ENCODE measurements at regions not wholly inside any gene's neighbourhood (a gene's known extent, or its start where the extent isn't known, plus 50 kb on each side); places are given as distances from the start of the nearest gene placed in this dataset.
A peak's percentile ranks its signal among the peaks of the same experiment; 100 is the strongest.

DNA sequence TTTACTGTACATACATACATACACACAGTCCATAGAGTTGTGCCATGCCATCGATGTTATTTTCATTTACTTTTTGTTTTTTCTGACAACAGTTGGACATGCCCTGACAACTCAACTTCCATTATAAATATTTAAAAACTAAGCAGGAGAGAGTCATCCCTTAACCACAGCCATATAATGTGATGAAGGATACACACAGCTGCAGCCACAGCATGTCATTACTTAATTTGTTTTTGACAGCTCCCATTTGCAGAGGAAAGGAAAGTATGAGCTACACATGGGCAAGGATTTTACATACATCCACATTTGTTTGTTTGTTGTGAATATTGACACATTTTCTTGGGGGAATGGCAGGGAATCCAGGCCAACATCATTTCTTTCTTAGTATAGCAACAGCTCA, 91.5 kb upstream of the TUT7 start:
- no peaks in the 10 kb centered on the region for H3K27me3 Mint-ChIP-seq (ENCODE audit: unreplicated experiment)
- intact Hi-C loops (cut with micrococcal nuclease; ENCODE audit: unreplicated experiment) = no loop called here
- DNase-seq = no peak
- no peak overlapping the region for H3K27ac Mint-ChIP-seq (ENCODE audit: unreplicated experiment)
- H3K4me1 Mint-ChIP-seq (ENCODE audit: low read depth, unreplicated experiment) = no peaks in the 10 kb centered on the region
- BruUV-seq (replicated peaks) = no TSS peak
- CTCF ChIA-PET = no interaction called here
- TF ChIP-seq, protein P1, sequence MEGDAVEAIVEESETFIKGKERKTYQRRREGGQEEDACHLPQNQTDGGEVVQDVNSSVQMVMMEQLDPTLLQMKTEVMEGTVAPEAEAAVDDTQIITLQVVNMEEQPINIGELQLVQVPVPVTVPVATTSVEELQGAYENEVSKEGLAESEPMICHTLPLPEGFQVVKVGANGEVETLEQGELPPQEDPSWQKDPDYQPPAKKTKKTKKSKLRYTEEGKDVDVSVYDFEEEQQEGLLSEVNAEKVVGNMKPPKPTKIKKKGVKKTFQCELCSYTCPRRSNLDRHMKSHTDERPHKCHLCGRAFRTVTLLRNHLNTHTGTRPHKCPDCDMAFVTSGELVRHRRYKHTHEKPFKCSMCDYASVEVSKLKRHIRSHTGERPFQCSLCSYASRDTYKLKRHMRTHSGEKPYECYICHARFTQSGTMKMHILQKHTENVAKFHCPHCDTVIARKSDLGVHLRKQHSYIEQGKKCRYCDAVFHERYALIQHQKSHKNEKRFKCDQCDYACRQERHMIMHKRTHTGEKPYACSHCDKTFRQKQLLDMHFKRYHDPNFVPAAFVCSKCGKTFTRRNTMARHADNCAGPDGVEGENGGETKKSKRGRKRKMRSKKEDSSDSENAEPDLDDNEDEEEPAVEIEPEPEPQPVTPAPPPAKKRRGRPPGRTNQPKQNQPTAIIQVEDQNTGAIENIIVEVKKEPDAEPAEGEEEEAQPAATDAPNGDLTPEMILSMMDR (IDR thresholded peaks at IDR 0.05; ENCODE audit: unreplicated experiment) = no peak
- no peak overlapping the region for H3K4me3 Mint-ChIP-seq (ENCODE audit: low read depth, unreplicated experiment)
- H3K36me3 Mint-ChIP-seq (ENCODE audit: insufficient read depth, unreplicated experiment) = no peaks in the 10 kb centered on the region
- no peaks in the 10 kb centered on the region for H3K9me3 Mint-ChIP-seq (ENCODE audit: low read depth, unreplicated experiment)

DNA sequence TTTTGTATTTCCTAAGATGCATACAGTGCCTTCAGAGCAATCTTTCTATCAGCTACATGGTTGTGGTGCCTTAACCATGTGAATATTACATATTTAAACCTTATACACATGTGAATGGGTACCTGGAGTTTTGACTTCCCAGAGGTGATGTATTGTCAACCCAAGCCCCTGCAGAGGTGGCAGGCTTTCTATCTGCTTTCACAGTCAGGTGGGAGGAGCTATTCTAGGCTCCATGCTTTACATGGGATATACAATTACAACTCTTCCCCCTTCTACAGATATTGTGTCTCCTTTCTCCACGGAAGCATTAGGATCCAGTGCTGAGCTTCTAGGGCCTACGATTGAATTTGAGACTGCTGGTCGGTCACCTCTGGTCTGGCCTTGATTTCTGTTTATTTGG, 89.8 kb upstream of the TUT7 start:
- DNase-seq = no peak
- no peaks in the 10 kb centered on the region for H3K27me3 Mint-ChIP-seq (ENCODE audit: unreplicated experiment)
- no peaks in the 10 kb centered on the region for H3K4me1 Mint-ChIP-seq (ENCODE audit: low read depth, unreplicated experiment)
- TF ChIP-seq, protein P1 (IDR thresholded peaks at IDR 0.05; ENCODE audit: unreplicated experiment) = no peak
- CTCF ChIA-PET = no interaction called here
- no peak overlapping the region for H3K27ac Mint-ChIP-seq (ENCODE audit: unreplicated experiment)
- no peaks in the 10 kb centered on the region for H3K9me3 Mint-ChIP-seq (ENCODE audit: low read depth, unreplicated experiment)
- BruUV-seq (replicated peaks) = no TSS peak
- H3K36me3 Mint-ChIP-seq (ENCODE audit: insufficient read depth, unreplicated experiment) = no peaks in the 10 kb centered on the region
- intact Hi-C loops (cut with micrococcal nuclease; ENCODE audit: unreplicated experiment) = no loop called here
- H3K4me3 Mint-ChIP-seq (ENCODE audit: low read depth, unreplicated experiment) = no peak overlapping the region

DNA sequence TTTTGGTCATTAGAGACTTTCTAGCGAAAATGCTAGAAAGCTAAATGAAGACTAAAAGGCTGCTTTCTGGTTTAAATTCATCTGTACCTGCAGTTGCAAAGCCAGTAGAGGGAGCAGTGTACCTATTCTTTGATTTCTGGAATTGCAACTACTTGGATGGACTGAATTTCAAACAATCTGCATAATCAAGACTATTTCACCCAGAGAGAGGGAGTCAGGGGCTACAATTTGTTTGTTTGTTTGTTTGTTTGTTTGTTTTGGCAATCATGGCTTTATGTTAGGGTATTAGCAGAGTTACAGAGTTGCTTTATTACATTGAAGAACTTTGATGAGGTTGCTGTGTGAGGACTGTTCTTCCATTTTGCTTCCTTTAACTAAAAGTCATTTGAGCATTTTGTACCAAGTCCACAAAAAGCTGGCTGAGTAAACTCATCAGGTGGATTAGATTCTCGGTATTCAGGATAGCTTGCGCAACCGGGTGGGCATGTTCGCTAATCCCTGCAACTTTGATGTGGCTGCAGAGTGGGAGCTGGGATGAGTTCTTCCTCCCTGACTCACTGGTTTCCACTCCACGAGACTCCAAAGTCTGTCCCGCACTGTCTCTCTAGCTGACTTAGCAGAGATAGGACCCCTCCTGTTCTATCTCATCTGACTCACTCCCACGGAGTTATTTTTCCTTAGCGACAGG, 80.0 kb upstream of the TUT7 start:
- Mint-ChIP-seq H3K36me3 (ENCODE audit: insufficient read depth, unreplicated experiment) (no peaks in the 10 kb centered on the region), H3K27ac (ENCODE audit: unreplicated experiment) (no peak overlapping the region), H3K4me1 (ENCODE audit: low read depth, unreplicated experiment) (no peaks in the 10 kb centered on the region), H3K27me3 (ENCODE audit: unreplicated experiment) (no peaks in the 10 kb centered on the region), H3K4me3 (ENCODE audit: low read depth, unreplicated experiment) (no peak overlapping the region), H3K9me3 (ENCODE audit: low read depth, unreplicated experiment) (peaks cover 12% of the 10 kb centered on the region)
- CTCF ChIA-PET = interaction anchor here (0.6 to 1.4 kb wide), 3 partner anchors 33 to 891 kb away, joined by 3 to 8 read pairs (median 5); no protein-coding TSS in a partner anchor
- intact Hi-C loops (cut with micrococcal nuclease; ENCODE audit: unreplicated experiment) = loop anchor here (5.0 kb wide), 1 partner anchor 53 kb away; no protein-coding TSS in a partner anchor
- peak; percentile 20 for DNase-seq
- BruUV-seq (replicated peaks) = no TSS peak
- TF ChIP-seq, protein P1 (IDR thresholded peaks at IDR 0.05; ENCODE audit: unreplicated experiment) = peak; percentile 33

DNA sequence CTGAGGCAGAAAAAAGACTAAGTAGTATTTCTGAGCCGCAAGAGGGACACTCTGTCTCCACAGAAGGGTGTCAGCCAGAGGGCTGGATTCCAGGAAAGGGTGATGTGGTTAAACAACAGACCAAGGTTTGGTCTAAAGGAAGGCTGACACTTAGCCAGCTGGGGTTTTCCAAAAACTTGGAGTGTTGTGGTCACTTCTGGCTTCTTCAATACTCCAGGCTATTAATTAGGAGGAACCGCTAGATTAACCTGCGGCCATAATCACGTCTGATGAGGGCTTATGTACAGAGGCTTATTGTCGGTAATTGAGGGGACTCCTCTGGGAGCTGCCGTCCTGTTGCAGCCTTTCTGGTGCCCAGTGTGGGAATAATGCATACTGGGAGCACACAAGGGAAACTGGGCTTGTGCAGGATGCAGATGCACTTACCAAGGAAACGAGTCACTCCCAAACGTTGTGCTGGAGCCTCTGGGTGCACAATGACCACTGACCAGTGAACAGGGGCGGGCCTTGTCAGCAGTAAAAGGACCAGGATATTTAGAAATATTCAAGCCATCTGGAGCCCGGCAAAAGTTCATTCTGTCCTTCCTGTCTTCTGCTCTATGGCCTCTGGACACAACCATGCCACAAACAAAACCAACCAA, 70.2 kb upstream of the TUT7 start:
- H3K27ac Mint-ChIP-seq (ENCODE audit: unreplicated experiment) = no peak overlapping the region
- H3K9me3 Mint-ChIP-seq (ENCODE audit: low read depth, unreplicated experiment) = no peaks in the 10 kb centered on the region
- no peaks in the 10 kb centered on the region for H3K4me1 Mint-ChIP-seq (ENCODE audit: low read depth, unreplicated experiment)
- intact Hi-C loops (cut with micrococcal nuclease; ENCODE audit: unreplicated experiment) = no loop called here
- no peak for DNase-seq
- peaks cover 27% of the 10 kb centered on the region for H3K27me3 Mint-ChIP-seq (ENCODE audit: unreplicated experiment)
- TF ChIP-seq, protein P1 (IDR thresholded peaks at IDR 0.05; ENCODE audit: unreplicated experiment) = no peak
- BruUV-seq (replicated peaks) = no TSS peak
- no peak overlapping the region for H3K4me3 Mint-ChIP-seq (ENCODE audit: low read depth, unreplicated experiment)
- CTCF ChIA-PET = no interaction called here
- no peaks in the 10 kb centered on the region for H3K36me3 Mint-ChIP-seq (ENCODE audit: insufficient read depth, unreplicated experiment)
